GM19025 (cell line): ENCODE measurements at regions not wholly inside any gene's neighbourhood (a gene's known extent, or its start where the extent isn't known, plus 50 kb on each side); places are given as distances from the start of the nearest gene placed in this dataset.
A peak's percentile ranks its signal among the peaks of the same experiment; 100 is the strongest.

Source experiments
- ATAC-seq: cut with Tn5 transposase; IDR thresholded peaks from one replicate; pipeline ENCODE4 v1.9.1; 2021; ENCODE audit warnings: mild to moderate bottlenecking, low read depth, moderate library complexity; ENCODE audit not compliant: unreplicated experiment

DNA sequence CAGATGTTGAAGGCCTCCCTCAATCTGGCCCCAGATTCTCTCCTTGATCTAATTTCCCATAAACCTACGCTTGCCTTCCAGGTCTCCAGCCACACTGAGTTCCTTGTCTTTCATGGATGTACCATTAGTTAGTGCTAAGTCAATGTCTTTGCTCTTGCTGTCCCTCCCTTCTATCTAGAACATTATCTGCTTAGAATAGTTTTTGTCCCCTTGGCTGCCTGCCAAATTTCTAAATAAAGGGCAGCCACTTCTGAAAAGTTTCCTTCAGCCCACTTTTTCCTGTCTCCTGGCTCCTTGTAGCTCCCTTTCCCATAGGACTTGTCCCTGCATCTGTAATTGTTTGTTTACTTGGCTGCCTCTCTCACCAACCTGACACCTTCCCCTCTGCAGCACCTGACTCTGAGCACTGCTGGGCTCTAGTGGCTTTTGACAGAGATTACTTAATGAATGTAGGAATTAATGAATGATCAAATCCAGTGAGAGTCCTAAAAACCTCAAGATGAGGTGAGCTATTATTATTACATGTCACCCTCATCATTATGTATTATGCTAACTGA, 58.3 kb downstream of the CXCL12 start:
- no peak for ATAC-seq

DNA sequence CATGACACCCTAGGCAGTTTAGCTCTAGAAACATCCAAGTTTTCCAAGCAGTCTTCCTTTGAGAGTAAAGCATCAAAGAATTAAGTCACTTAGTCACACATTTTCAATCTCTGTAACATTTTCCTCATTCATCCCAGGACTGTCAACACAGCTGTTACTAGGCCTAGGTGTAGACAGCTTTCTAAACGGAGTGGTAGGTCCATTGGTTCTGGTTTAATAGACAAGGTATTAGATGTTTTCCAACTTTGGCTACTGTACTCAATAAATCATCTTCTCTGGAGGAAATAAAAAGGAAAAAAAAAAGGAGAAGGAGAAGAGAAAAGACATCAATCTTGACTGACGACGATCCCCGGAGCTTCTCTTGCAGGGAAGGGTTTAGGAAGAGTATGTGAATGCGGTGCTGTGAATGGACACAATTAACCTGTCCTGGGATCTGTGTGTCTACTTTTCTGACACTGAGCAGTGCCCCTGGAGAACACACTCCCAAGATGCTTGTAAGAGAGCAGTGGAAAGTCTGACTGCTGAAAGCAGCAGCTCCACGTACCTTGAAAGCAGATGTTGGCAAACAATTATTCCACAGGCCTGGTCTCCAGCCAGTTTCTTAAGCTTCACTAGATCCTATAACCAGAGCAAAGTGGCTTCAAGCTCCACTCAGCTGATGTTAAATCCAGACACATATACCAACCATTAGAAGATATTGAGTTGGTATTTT, 59.1 kb downstream of the CXCL12 start:
- no peak for ATAC-seq

DNA sequence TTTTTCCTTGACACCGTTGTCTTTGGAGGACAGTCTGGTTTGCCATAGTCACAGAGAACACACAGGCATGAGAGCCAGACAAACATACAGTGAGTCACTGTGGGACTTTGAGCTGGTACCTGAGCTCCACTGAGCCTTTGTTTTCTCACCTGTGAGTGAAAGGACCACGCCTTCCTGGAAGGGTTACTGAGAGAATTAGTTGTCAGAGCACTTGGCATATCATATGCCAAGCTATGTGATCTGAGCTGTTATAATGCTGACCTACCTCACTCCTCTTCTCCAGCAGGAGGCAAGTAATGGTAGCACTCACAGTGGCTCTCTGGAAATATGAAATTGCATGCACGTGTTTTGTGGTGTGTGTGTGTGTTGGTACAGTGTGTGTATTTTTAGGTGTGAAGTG, 59.7 kb downstream of the CXCL12 start:
- no peak for ATAC-seq

DNA sequence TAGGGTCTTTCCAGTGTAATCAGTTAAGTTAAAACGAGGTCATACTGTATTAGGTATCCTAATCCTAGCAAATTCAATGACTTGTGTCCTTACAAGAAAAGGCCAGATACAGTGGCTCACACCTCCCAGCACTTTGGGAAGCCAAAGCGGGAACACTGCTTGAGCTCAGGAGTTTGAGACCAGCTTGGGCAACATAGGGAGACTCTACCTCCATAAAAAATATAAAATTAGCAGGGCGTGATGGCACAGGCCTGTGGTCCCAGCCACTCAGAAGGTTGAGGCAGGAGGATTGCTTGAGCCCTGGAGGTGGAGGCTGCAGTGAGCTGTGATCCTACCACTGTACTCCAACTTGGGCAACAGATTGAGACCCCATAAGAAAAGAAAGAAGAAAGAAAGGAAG, 61.1 kb downstream of the CXCL12 start:
- ATAC-seq, result no peak

DNA sequence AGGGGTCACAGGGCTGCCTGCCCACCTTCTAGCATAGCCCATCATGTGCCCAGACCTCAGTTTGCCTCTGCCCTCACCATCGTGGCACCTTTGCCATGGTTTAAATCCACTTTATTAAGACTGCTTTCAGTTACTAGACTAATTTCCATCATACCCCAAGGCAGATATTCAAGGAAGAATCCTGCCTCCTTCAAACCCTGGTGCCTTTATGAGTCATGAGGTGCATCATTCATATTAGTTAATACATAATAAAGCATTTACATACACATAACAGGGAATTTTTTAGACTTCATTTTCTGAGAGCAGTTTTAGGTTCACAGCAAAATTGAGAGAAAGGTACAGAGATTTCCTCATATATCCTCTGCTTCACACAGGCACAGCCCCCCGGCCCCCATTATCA, 62.8 kb downstream of the CXCL12 start:
- no peak for ATAC-seq

DNA sequence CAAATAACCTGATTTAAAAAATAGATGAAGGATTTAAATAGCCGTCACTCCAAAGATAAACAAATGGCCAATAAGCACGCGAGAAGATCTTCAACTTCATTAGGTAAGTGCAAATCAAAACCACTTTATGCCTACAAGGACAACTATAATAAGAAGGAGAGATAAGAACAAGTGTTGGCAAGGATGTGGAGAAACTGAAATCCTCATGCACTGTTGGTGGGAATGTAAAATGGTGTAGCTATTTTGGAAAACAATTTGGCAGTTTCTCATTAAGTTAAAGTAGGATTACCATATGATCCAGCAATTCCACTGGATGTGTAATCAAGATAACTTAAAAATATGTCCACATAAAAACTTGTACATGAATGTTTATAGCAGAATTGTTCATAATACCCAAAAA, 64.1 kb downstream of the CXCL12 start:
- ATAC-seq, result no peak

DNA sequence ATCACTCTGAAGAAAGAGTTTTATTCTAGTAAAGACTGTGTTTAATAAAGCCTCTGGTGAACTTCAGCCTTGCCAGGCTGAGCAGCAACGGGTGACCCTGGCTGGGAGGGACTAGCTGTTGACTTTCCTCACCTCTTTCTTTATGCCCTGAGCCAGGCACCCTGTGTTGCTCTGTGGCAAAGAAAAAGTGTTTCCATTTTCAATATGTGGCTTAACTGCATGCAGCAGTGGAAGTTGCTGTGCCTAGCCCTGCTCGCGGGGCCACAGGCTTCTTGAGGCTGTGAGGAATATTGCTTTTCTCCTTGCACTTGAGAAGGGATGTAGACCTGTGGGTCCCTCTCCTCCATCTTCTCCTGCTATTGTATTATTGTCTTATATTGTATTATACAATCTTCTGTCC, 67.0 kb downstream of the CXCL12 start:
- ATAC-seq, result no peak

DNA sequence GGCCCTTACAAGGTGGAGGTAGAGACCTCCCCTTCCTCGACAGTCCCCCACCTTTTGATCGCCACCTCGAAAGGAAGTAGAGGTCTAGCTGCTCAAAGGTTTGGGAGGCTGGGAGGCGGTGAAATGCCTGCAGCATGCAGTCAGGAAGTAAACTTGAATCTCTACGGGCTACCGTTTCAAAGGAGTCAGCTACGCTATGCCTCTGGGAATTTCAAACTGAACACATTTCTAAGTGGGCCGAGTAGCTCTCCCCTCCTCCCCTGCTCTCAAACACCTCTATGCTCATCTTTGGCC, 68.0 kb downstream of the CXCL12 start:
- ATAC-seq, result no peak

DNA sequence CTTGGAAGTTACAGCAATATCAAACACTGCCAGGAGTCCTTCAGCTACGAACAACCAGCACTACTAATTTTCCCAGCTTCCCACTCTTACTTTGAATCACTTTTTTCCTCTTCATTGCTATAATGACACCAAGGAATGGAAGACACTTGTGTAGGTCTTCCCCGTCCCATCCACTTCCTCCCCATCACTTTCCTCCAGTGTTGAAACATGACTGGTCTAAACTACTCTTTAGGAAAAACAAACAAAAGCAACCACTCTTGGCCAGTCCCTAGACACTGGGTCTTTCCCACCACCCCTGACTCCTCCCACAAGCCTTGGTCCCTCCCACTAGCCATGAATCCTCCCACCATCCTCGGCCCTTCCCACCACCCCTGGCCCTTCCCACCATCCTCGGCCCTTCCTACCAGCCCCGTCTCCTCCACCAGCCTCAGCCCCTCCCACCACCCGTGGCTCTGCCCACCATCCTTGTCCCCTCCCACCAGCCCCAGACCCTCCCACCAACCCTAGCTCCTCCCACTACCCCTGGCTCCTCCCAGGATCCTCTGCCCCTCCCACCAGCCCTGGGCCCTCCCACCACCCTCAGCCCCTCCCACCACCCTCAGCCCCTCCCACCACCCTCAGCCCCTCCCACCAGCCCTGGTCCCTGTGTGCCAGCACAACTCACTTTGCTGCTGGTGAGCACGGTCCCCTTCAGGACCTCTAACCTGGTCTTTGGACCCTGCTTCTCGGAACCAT, 68.5 kb downstream of the CXCL12 start:
- ATAC-seq, result no peak

DNA sequence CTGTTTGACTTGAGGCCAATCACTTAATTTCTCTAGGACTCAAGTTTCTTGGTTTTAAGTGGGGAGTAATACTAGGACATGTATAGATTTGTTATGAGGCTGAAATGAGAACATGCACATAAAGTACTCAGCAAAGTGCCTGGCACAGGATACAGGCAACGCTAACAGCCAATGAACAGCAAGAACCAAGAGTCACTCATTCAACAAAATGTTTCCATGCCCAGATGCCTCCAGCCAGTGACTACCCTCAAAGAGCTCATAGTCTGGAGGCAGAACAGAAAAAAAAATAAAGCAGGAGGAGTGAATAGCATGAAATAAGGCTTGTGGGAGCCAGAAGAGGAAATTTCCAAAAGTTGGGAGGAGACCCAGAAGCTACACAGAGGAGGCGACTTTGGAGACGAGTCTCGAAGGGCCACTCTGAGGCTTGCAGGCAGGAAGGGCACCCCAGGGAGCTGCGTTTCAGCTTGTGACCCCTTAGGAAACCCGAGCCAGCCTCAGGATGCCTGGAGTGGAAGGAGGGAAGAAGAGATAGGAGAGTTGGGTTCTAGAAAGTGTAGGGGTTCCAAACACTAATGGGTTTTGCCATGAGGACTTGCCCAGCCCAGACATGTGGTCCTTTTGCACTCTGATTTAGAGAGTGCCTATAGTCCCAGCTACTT, 70.0 kb downstream of the CXCL12 start:
- no peak for ATAC-seq

DNA sequence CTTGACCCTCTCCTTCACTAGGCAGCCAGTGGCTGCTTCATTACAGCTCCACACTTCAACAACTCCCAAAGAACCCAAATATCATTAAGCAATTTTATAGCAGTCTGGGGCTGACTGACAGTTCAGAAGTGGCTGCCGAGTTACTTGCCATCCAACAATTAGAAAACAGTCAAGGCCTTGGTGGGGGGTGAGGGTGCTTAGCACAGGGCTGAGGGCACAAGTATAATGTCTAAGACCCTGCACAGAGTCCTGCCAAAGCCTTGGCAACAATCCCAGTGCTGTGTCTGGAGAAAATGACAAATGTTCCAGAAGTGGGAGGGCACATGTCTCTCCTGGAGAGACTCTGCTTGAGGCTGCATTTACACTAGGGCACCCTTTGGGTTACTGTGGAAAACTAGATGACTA, 71.1 kb downstream of the CXCL12 start:
- ATAC-seq, result no peak

DNA sequence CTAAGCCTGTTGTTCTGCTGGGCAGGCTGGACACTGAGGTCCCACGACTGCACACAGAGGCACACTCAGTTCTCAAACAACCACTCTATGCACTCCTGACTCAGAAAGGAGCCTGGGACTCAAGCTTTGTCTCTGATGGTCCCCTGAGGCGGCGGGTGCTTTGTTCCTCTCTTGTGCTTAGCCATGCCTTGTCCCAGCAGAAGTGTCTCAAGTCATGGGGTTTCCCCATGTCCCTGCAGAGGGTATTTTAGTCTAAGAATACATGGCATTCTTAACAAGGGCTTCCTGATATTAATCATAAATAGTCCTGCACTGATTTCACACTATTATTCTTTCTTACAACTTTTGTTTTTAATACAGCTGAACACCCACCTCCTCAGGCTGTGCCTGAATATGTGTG, 72.5 kb downstream of the CXCL12 start:
- no peak for ATAC-seq

DNA sequence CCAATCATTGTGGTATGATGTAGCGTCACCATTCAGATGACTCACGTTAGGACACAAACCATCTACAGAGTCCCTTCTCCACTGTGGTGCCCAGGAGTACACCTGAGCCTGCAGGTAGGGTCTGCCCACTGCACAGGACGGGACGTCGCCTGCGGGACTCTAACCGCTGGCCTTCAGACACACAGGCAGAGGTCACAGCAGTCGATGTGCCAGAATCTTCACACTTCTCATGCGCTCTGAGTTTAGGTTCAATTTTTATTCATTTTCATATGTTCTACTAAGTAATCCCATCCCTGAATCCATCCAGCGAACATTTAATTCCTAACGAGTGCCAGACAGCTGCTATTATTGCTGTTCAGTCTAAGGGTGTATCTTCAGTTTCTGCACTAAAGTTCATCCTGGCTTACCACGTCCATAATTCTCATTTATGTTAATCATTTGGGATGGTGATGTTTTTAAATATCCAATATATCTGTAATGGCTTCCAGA, 73.3 kb downstream of the CXCL12 start:
- no peak for ATAC-seq

DNA sequence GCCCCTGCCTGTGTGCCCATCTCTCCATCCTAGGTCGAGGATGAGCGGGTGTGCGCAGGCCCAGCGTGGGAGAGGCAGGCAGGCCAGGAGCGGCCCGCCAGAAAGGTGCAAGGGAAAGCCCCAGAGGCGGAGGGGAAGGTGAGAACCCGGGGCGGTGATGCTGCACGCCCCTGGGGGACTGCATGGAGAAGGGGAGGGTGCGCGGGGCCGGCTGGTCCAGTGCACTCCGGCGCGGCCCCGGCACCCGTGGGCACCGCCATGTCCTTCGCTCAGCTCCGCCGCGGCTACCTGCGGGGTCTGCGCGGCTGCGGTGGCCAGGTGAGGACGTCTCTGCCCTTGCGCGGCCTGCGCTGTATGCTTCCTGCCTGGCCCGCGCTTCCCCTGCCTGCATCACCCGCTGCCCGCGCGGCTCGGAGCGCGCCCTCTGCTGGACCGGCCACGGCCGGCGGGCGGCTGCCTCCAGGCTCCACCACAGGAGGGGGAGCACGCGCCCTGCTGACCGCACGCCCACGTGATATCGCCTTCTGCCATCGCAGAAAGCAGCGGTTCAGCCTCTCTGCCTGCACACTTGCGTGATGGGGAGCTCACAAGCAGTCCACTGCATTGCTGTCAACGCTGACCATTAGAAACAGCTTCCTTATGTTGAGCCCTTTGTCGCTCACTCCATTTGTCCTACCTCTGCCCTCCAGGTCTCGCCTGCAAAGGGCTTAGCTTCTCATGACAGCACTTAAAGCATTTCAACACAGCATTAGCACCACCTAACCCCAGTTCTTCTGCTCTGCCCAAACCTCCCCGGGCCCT, 73.9 kb downstream of the CXCL12 start:
- peak; percentile 75 for ATAC-seq

DNA sequence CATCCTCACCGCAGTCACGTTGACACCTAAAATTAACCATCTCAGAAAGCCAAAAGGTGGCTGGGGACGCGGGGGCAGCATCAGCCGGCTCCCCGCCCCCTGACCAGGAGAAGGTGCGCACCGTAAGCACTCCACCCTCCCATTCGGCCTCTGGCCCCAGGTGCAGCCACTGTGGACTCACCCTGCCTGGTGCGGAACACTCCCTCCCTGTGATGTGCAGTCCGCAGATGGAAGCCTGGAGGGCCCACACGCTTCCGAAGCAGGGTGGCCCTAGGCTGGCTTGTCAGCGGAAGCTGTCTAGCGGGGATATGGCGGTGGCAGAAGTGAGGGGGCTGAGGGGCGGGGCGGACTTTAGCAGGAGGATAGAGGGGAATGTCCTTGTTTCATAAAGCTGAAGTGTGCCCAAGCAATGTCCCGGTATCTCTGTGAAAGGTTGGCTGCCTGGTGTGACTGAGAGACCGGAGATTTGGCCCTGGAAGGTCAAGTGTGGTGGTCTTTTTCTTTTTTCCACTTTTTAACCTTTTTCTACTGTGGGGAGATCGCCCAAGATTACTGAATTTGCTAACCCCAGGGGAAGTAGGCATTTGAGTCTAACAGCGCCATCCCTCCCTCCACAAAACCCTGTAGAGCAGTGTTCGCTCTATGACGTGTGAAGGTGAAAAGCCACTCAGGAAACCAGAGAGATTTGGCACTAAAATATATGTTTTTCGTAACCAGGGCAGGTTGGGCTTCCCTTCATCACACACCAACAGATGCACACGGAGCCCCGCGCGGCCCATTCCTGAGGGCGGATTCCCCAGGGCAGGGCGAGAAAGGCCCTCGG, 74.7 kb downstream of the CXCL12 start:
- ATAC-seq, result no peak

DNA sequence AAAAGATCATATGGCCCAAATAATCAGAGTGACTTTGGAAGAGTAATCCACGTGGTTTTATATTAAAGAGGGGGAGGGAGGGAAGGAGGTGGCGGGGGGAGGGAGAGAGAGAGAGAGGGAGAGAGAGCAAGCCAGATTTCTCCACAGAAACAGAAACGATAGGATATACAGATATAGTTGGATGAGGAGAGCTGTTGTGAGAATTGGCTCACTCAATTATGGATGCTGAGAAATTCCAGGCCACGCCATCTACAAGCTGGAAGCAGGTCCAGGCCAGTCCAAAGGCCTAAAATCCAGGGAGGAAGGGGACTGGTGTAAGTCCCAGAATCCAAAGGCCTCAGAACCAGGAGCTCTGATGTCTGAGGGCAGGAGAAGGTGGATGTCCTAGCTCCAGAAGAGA, 75.5 kb downstream of the CXCL12 start:
- no peak for ATAC-seq

DNA sequence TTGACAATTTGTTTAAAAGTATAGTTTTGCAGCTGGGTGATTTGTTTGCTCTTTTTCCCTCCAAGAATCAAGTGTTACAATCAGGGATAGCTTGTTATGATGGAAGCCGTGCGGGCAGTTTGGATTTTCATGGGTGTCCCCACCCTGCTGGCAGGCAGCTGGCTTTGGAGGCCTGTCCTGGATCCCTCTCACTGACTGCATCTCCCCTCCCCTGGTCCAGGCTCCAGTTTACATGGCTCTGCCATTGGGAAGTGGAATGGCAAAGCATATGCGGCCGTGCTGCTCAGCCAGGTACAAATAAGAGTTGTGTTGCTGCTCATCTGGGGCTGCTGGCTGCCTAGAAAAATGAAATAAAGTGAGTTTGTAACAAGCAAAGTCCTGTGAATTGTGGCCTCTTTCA, 76.0 kb downstream of the CXCL12 start:
- ATAC-seq, result no peak

DNA sequence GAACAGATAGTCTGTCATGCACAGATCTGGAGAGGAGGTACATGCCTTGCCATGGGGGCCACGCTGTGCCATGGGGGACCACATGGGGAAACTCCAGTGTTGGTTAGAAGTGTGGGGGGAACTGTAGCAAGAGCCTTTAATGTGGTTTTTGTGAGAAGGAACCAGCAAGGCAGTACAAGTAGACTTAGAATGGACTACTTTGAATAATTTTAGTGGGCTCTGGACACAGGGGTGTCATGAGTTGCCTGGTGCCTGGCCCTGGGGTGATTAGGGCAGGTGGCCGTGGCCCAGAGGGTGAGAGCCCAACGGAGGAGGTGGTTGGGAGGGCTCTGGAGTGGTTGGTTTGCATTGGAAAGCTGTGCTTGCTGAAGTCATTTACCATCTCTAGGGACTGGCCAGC, 77.2 kb downstream of the CXCL12 start:
- peak; percentile 39 for ATAC-seq

DNA sequence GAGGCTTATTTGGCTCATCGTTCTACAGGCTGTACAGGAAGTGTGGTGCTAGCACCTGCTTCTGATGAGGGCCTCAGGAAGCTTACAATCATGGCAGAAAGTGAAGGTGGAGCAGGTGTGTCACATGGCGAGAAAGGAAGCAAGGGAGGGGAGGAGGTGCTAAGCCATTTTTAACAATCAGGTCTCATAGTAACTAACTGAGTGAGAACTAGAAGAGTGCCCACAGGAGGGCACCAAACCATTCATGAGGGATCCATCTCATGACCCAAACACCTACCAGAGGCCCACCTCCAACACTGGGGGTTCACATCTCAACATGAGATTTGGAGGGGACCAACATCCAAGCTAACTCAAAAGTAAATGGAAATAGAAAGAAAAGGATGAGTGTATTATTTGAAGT, 78.1 kb downstream of the CXCL12 start:
- no peak for ATAC-seq

DNA sequence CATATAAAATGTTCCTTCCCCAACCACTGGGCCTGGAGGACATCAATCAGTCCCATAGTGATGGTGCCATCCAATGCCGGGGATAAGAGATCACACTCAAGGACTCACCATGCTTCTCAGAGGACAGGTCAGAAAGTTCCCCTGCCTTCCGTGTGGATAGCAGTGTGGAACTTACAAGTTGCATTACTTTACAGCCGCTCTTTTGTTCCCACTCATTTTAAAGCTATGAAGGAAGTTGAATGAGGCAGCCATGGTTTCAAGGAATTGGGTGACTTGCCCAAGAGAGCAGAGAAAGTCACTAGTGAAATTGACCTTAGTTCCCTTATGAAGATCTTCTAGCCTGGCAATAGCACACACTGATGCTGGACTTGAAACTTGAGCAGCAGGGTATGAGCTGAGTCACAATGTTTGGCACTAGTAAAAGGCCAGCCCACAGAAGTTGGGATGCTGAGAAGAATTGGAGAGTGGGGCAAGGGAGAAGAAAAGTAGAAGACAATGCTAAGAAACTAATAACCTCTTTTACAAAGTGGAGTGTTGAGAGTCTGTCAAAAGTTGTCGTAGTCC, 78.7 kb downstream of the CXCL12 start:
- no peak for ATAC-seq
